ENCODE measurements at regions not wholly inside any gene's neighbourhood (a gene's known extent, or its start where the extent isn't known, plus 50 kb on each side); places are given as distances from the start of the nearest gene placed in this dataset.

DNA sequence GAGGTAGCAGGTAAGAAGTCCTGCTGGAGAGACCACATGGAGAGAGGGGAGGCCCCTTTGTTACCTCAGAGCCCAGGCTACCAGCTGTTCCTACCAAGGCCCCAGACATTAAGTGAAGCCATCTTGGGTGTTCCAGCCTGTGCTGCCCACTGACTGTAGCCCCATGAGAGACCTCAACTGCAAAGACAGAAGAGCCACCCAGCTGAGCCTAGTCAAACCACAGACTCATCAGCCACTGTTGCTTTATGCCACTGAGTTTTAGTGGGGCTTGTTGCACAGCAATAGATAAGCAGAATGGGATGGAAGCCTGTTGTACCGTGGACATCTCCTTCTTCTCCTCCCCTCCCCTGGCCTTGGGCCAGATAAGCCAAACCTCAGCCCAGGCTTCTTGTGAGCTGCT, 83.9 kb downstream of the ADRA2C start:
- Histone ChIP-seq H3K4me1 (no peaks in the 10 kb centered on the region), H3K36me3 (no peaks in the 10 kb centered on the region), H3K4me3 (no peak overlapping the region), H3K9me3 (peaks cover 6 to 16% (median 15%) of the 10 kb centered on the region in 4 donors), H3K27me3 (peaks cover 0 to 26% (median 8%) of the 10 kb centered on the region in 3 donors), H3K27ac (no peak overlapping the region)
- intact Hi-C loops (cut with DNase I; ENCODE audit: low total_unique reads): no loop called here
- no peak for DNase-seq
- WGBS, 5 donors: 69 to 100% (median 87%) methylated on average over 1 of the region's 1 CpG
- TF ChIP-seq, protein P1, sequence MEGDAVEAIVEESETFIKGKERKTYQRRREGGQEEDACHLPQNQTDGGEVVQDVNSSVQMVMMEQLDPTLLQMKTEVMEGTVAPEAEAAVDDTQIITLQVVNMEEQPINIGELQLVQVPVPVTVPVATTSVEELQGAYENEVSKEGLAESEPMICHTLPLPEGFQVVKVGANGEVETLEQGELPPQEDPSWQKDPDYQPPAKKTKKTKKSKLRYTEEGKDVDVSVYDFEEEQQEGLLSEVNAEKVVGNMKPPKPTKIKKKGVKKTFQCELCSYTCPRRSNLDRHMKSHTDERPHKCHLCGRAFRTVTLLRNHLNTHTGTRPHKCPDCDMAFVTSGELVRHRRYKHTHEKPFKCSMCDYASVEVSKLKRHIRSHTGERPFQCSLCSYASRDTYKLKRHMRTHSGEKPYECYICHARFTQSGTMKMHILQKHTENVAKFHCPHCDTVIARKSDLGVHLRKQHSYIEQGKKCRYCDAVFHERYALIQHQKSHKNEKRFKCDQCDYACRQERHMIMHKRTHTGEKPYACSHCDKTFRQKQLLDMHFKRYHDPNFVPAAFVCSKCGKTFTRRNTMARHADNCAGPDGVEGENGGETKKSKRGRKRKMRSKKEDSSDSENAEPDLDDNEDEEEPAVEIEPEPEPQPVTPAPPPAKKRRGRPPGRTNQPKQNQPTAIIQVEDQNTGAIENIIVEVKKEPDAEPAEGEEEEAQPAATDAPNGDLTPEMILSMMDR (IDR thresholded peaks at IDR 0.05): no peak
- TF ChIP-seq POLR2A (IDR thresholded peaks at IDR 0.05): no peak
- TF ChIP-seq POLR2AphosphoS5 (IDR thresholded peaks at IDR 0.05): no peak
- no peak for TF ChIP-seq EP300 (IDR thresholded peaks at IDR 0.05)

DNA sequence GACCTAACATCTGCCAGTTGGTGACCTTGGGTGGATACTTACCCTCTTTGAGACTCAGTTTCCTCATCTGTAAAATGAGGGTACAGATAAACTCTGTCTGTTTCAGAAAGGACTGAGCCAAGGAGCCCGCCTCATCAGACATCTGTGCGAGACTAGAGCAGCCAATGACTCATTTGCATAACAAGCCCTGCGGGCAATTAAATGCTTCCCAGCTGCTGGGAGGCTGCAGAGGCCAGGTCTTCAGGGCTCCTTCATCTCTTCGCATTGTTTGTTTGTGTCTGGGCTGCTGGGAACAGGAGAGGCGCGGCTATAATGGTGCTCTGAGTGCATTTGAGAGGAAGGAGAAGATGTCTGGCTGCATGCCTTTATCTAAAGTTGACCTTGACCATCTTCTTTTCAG, 85.0 kb downstream of the ADRA2C start:
- no peak overlapping the region for H3K4me3 ChIP-seq
- peaks cover 6 to 16% (median 15%) of the 10 kb centered on the region in 4 donors for H3K9me3 ChIP-seq
- no peaks in the 10 kb centered on the region for H3K36me3 ChIP-seq
- no peaks in the 10 kb centered on the region for H3K4me1 ChIP-seq
- TF ChIP-seq, protein P1 (IDR thresholded peaks at IDR 0.05): no peak
- no peak for TF ChIP-seq POLR2AphosphoS5 (IDR thresholded peaks at IDR 0.05)
- TF ChIP-seq EP300 (IDR thresholded peaks at IDR 0.05): no peak
- no peak for TF ChIP-seq POLR2A (IDR thresholded peaks at IDR 0.05)
- H3K27ac ChIP-seq: no peak overlapping the region
- WGBS, 5 donors: 54 to 78% (median 63%) methylated on average over 6 of the region's 6 CpGs
- DNase-seq: no peak
- intact Hi-C loops (cut with DNase I; ENCODE audit: low total_unique reads): no loop called here
- H3K27me3 ChIP-seq: peaks cover 0 to 37% (median 15%) of the 10 kb centered on the region in 3 donors

DNA sequence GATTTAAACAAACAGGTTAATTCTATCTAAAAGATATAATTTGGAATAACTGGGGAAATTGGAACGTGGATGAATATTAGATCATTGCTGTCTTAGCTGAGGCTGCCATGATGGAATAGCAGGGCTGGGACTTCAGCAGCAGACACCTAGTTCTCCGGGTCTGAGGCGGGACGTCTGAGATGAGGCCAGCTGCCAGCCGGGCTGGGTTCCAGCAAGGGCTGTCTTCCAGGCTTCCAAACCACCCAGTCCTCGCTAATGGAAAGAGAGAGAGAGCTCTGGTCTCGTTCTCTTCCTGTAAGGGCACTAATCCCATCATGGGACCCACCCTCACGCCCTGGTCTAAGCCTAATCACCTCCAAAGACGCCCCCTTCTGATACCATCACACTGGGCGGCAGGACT, 85.7 kb downstream of the ADRA2C start:
- intact Hi-C loops (cut with DNase I; ENCODE audit: low total_unique reads): no loop called here
- no peak for TF ChIP-seq EP300 (IDR thresholded peaks at IDR 0.05)
- Histone ChIP-seq H3K9me3 (peaks cover 6 to 16% (median 15%) of the 10 kb centered on the region in 4 donors), H3K4me1 (no peaks in the 10 kb centered on the region), H3K27me3 (peaks cover 0 to 42% (median 20%) of the 10 kb centered on the region in 3 donors), H3K36me3 (no peaks in the 10 kb centered on the region), H3K27ac (no peak overlapping the region), H3K4me3 (no peak overlapping the region)
- DNase-seq: no peak
- 44 to 58% (median 55%) methylated on average over 9 to 10 of the region's 10 CpGs for WGBS, 5 donors

DNA sequence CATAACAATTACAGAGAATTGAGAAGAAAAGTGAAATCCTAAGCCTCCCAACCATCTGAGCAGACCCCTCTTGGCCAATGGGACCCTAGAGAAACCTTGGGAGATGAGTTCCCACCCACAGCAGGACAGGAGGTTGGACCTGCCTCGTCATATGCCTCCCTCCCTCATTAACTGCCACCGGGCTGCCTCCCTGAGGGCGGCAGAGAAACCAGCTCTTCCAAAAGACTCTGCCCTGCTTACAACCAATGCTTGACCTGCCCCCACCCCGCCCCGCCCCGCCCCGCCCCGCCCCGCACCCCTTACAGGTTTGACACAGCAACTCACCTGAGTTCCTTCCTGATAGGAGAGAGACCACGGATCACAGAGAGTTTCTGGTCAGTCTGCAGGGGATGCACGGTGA, 86.1 kb downstream of the ADRA2C start:
- intact Hi-C loops (cut with DNase I; ENCODE audit: low total_unique reads): no loop called here
- WGBS, 5 donors: 55 to 73% (median 62%) methylated on average over 11 of the region's 11 CpGs
- TF ChIP-seq EP300 (IDR thresholded peaks at IDR 0.05): no peak
- TF ChIP-seq POLR2A (IDR thresholded peaks at IDR 0.05): no peak
- no peak for TF ChIP-seq POLR2AphosphoS5 (IDR thresholded peaks at IDR 0.05)
- TF ChIP-seq, protein P1 (IDR thresholded peaks at IDR 0.05): no peak
- H3K36me3 ChIP-seq: no peaks in the 10 kb centered on the region
- no peak overlapping the region for H3K4me3 ChIP-seq
- peaks cover 0 to 44% (median 20%) of the 10 kb centered on the region in 3 donors for H3K27me3 ChIP-seq
- H3K4me1 ChIP-seq: no peaks in the 10 kb centered on the region
- DNase-seq: no peak
- H3K9me3 ChIP-seq: peaks cover 6 to 16% (median 15%) of the 10 kb centered on the region in 4 donors
- H3K27ac ChIP-seq: no peak overlapping the region

DNA sequence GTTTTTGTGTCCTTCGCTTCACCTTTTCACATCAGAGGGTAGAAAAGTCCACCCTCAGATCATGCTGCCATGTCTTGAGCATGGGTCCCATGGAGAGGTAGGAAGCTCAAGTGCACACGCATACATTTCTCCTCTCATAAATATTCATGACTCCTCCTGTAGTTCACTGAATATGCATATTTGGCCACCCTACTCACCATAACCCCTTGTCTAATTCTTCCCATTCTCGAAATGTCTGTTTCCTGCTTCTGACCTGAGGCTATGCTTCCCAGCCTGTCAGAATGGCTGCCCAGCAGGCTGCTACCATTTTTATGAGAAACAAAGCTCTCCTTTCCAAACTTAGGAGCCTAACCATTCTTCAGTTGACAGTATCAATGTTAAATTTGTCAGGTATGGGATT, 86.5 kb downstream of the ADRA2C start:
- intact Hi-C loops (cut with DNase I; ENCODE audit: low total_unique reads): no loop called here
- no peak overlapping the region for H3K27ac ChIP-seq

More for the DNA sequence above, 86.5 kb downstream of the ADRA2C start:
- no peaks in the 10 kb centered on the region for H3K4me1 ChIP-seq
- H3K27me3 ChIP-seq: peaks cover 0 to 46% (median 20%) of the 10 kb centered on the region in 3 donors
- H3K9me3 ChIP-seq: peaks cover 6 to 16% (median 15%) of the 10 kb centered on the region in 4 donors
- WGBS, 5 donors: 79 to 87% (median 83%) methylated on average over 3 of the region's 3 CpGs
- no peak for DNase-seq
- no peak overlapping the region for H3K4me3 ChIP-seq
- TF ChIP-seq, protein P1 (IDR thresholded peaks at IDR 0.05): no peak
- TF ChIP-seq POLR2A (IDR thresholded peaks at IDR 0.05) (no peak), EP300 (IDR thresholded peaks at IDR 0.05) (no peak), POLR2AphosphoS5 (IDR thresholded peaks at IDR 0.05) (no peak)
- no peaks in the 10 kb centered on the region for H3K36me3 ChIP-seq

Measured in stomach (tissue), 8 donors.